ENCODE measurements at regions not wholly inside any gene's neighbourhood (a gene's known extent, or its start where the extent isn't known, plus 50 kb on each side); places are given as distances from the start of the nearest gene placed in this dataset.

DNA sequence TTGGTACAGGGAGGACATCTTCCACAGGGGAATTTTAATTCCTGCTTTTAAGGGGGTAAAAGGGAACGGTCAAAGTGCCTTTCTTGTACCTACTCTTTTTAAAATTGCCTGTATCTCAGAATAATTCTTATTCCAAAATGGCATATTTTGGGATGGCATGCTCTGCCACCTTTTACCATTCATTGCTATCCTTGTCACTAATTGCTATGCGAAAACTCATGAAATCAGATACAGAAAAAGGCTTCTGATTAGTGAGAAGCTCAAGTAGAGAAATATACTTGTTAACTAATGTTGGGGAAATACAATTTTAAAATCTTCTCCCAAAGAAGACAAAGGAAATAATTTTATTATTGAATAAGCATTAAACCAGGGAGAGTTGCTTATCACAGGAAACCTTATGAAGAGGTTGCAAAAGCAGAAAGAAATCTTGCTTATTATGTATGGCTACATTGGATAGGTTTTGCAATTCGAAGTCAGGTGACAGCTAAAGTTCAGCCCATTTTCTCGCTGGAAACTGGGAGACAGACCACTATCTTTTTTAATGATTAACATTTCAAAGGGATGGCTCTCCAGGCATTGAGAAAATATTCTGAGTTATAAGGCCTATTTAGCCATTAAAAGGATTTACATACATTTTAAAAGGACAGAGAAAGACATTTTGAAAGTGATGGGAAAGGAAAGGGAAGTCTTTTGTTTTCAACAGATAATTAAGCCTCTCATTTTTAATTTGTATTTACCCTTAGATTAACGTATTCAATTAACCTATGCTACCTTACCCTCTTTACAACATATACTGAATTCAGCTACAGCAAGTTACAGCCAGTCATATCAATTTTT, 110.3 kb upstream of the PRSS16 start:
- TF ChIP-seq CTCF (IDR thresholded peaks at IDR 0.05; ENCODE audit: poor library complexity, severe bottlenecking) = no peak
- H3K4me3 ChIP-seq (ENCODE audit: severe bottlenecking) = no peak overlapping the region
- H3K27ac ChIP-seq (ENCODE audit: poor library complexity, severe bottlenecking) = no peak overlapping the region
- H3K27me3 ChIP-seq (ENCODE audit: insufficient read depth, poor library complexity, severe bottlenecking) = no peaks in the 10 kb centered on the region
- H3K36me3 ChIP-seq (ENCODE audit: low read depth) = no peaks in the 10 kb centered on the region; the same call in 1 of the 2 replicates
- no peaks in the 10 kb centered on the region for H3K9me3 ChIP-seq (ENCODE audit: severe bottlenecking)
- no peaks in the 10 kb centered on the region for H3K4me1 ChIP-seq (ENCODE audit: insufficient read depth, poor library complexity, severe bottlenecking)
- no peak for DNase-seq (ENCODE audit: low spot score)
- ATAC-seq (ENCODE audit: low read depth) = no peak

GRCh38 chr6:27138406-27138805, 109.1 kb upstream of the PRSS16 start:
- H3K27ac ChIP-seq (ENCODE audit: poor library complexity, severe bottlenecking) = no peak overlapping the region
- TF ChIP-seq CTCF (IDR thresholded peaks at IDR 0.05; ENCODE audit: poor library complexity, severe bottlenecking) = no peak
- no peaks in the 10 kb centered on the region for H3K9me3 ChIP-seq (ENCODE audit: severe bottlenecking)
- H3K27me3 ChIP-seq (ENCODE audit: insufficient read depth, poor library complexity, severe bottlenecking) = no peaks in the 10 kb centered on the region
- no peak for DNase-seq (ENCODE audit: low spot score)
- H3K36me3 ChIP-seq (ENCODE audit: low read depth) = no peaks in the 10 kb centered on the region; the same call in 1 of the 2 replicates
- no peak overlapping the region for H3K4me3 ChIP-seq (ENCODE audit: severe bottlenecking)
- H3K4me1 ChIP-seq (ENCODE audit: insufficient read depth, poor library complexity, severe bottlenecking) = no peaks in the 10 kb centered on the region
- ATAC-seq (ENCODE audit: low read depth) = no peak

- ATAC-seq (ENCODE audit: low read depth) (no peak), DNase-seq (ENCODE audit: low spot score) (no peak)
- H3K27me3 ChIP-seq (ENCODE audit: insufficient read depth, poor library complexity, severe bottlenecking) = no peaks in the 10 kb centered on the region
- no peak for TF ChIP-seq CTCF (IDR thresholded peaks at IDR 0.05; ENCODE audit: poor library complexity, severe bottlenecking)
- H3K4me3 ChIP-seq (ENCODE audit: severe bottlenecking) = no peak overlapping the region
- no peak overlapping the region for H3K27ac ChIP-seq (ENCODE audit: poor library complexity, severe bottlenecking)
- no peaks in the 10 kb centered on the region for H3K4me1 ChIP-seq (ENCODE audit: insufficient read depth, poor library complexity, severe bottlenecking)
- H3K36me3 ChIP-seq (ENCODE audit: low read depth) = no peaks in the 10 kb centered on the region; the same call in 1 of the 2 replicates
- H3K9me3 ChIP-seq (ENCODE audit: severe bottlenecking) = no peaks in the 10 kb centered on the region
Measured at GRCh38 chr6:27138837-27139755, 108.4 kb upstream of the PRSS16 start.

DNA sequence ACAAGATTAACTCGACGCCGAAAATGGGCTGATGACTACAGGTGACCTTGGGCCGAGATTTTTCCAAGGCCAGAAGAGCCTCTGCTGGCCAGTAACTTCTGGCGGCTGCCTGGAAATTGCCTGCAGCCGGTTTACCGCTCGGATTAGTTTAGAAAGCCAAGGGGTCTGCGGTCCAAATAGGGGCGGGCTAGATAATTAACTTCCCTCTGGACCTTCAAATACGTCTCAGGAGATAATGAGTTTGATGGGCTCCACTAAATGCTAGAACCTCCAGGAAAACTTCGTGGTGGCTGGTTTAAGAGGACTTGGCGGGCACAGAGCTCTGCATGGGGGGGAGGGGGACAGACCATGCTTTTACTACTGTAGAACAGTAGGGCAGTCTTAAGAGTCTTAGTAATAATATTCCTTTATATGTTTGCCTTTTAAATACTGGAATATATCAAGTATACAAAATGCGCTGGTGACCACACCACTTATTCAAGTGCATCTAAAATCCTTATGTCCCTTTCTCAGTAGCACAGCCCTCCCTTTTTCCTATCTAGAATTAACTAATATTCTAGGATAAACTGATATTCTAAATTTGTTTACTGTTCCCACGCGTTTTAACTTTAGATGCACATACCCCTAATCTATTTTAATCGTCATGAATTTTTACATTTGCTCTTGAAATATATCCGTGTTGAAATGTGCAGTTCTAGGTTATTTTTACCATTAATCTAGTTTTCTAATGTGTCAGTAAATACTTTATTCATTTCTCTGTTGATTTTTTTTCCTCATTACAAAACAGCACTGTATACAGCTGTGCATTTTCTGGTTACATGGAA, 107.5 kb upstream of the PRSS16 start:
- H3K36me3 ChIP-seq (ENCODE audit: low read depth) = no peaks in the 10 kb centered on the region; the same call in 1 of the 2 replicates
- H3K9me3 ChIP-seq (ENCODE audit: severe bottlenecking) = no peaks in the 10 kb centered on the region
- no peaks in the 10 kb centered on the region for H3K27me3 ChIP-seq (ENCODE audit: insufficient read depth, poor library complexity, severe bottlenecking)
- H3K4me1 ChIP-seq (ENCODE audit: insufficient read depth, poor library complexity, severe bottlenecking) = peaks cover 4% of the 10 kb centered on the region
- no peak overlapping the region for H3K4me3 ChIP-seq (ENCODE audit: severe bottlenecking)
- no peak for ATAC-seq (ENCODE audit: low read depth)
- no peak for DNase-seq (ENCODE audit: low spot score)
- no peak for TF ChIP-seq CTCF (IDR thresholded peaks at IDR 0.05; ENCODE audit: poor library complexity, severe bottlenecking)
- no peak overlapping the region for H3K27ac ChIP-seq (ENCODE audit: poor library complexity, severe bottlenecking)
